ENCODE measurements at regions not wholly inside any gene's neighbourhood (a gene's known extent, or its start where the extent isn't known, plus 50 kb on each side); places are given as distances from the start of the nearest gene placed in this dataset.
"Not testable (repeated sequence)": the region's sequence is repeated elsewhere in the genome, so short reads cannot be mapped to it uniquely, and the experiment has no call there.

- Histone ChIP-seq H3K4me3 (ENCODE audit: low read length) (no peak overlapping the region), H2AFZ (ENCODE audit: low read depth, low read length) (no peak overlapping the region), H3K4me1 (ENCODE audit: insufficient read depth, low read length) (no peaks in the 10 kb centered on the region), H3K36me3 (ENCODE audit: insufficient read depth, low read length) (no peaks in the 10 kb centered on the region), H3K27me3 (ENCODE audit: insufficient read depth, low read length) (no peaks in the 10 kb centered on the region), H3K9me3 (ENCODE audit: low read length) (no peaks in the 10 kb centered on the region)
Observed at GRCh38 chr7:113770146-113770738, 148.6 kb downstream of the PPP1R3A start.

GRCh38 chr7:113768387-113768786 lies 150.4 kb downstream of the PPP1R3A start:
- H3K9me3 ChIP-seq (ENCODE audit: low read length), result no peaks in the 10 kb centered on the region
- no peak overlapping the region for H3K4me3 ChIP-seq (ENCODE audit: low read length)
- no peaks in the 10 kb centered on the region for H3K4me1 ChIP-seq (ENCODE audit: insufficient read depth, low read length)
- no peaks in the 10 kb centered on the region for H3K36me3 ChIP-seq (ENCODE audit: insufficient read depth, low read length)
- H2AFZ ChIP-seq (ENCODE audit: low read depth, low read length), result no peak overlapping the region
- no peaks in the 10 kb centered on the region for H3K27me3 ChIP-seq (ENCODE audit: insufficient read depth, low read length)

GRCh38 chr7:113764401-113765035 lies 154.3 kb downstream of the PPP1R3A start:
- Histone ChIP-seq H3K4me3 (ENCODE audit: low read length) (no peak overlapping the region), H3K9me3 (ENCODE audit: low read length) (no peaks in the 10 kb centered on the region)

GRCh38 chr7:113763226-113763625 lies 155.6 kb downstream of the PPP1R3A start:
- H3K4me3 ChIP-seq (ENCODE audit: low read length), result no peak overlapping the region
- no peaks in the 10 kb centered on the region for H3K36me3 ChIP-seq (ENCODE audit: insufficient read depth, low read length)
- no peak overlapping the region for H2AFZ ChIP-seq (ENCODE audit: low read depth, low read length)

More at GRCh38 chr7:113764401-113765035, 154.3 kb downstream of the PPP1R3A start:
- H2AFZ ChIP-seq (ENCODE audit: low read depth, low read length), result no peak overlapping the region
- H3K36me3 ChIP-seq (ENCODE audit: insufficient read depth, low read length), result no peaks in the 10 kb centered on the region
- H3K27me3 ChIP-seq (ENCODE audit: insufficient read depth, low read length), result no peaks in the 10 kb centered on the region
- H3K4me1 ChIP-seq (ENCODE audit: insufficient read depth, low read length), result no peaks in the 10 kb centered on the region

GRCh38 chr7:113756250-113756649 lies 162.6 kb downstream of the PPP1R3A start:
- H3K9me3 ChIP-seq (ENCODE audit: low read length), result no peaks in the 10 kb centered on the region
- no peaks in the 10 kb centered on the region for H3K4me1 ChIP-seq (ENCODE audit: insufficient read depth, low read length)
- H3K27me3 ChIP-seq (ENCODE audit: insufficient read depth, low read length), result no peaks in the 10 kb centered on the region
- H3K36me3 ChIP-seq (ENCODE audit: insufficient read depth, low read length), result no peaks in the 10 kb centered on the region
- H2AFZ ChIP-seq (ENCODE audit: low read depth, low read length), result no peak overlapping the region
- H3K4me3 ChIP-seq (ENCODE audit: low read length), result no peak overlapping the region

More at GRCh38 chr7:113763226-113763625, 155.6 kb downstream of the PPP1R3A start:
- Histone ChIP-seq H3K4me1 (ENCODE audit: insufficient read depth, low read length) (no peaks in the 10 kb centered on the region), H3K27me3 (ENCODE audit: insufficient read depth, low read length) (no peaks in the 10 kb centered on the region), H3K9me3 (ENCODE audit: low read length) (no peaks in the 10 kb centered on the region)

- H3K36me3 ChIP-seq (ENCODE audit: insufficient read depth, low read length), result no peaks in the 10 kb centered on the region
- no peaks in the 10 kb centered on the region for H3K4me1 ChIP-seq (ENCODE audit: insufficient read depth, low read length)
- no peak overlapping the region for H2AFZ ChIP-seq (ENCODE audit: low read depth, low read length)
- no peak overlapping the region for H3K4me3 ChIP-seq (ENCODE audit: low read length)
- H3K27me3 ChIP-seq (ENCODE audit: insufficient read depth, low read length), result no peaks in the 10 kb centered on the region
- no peaks in the 10 kb centered on the region for H3K9me3 ChIP-seq (ENCODE audit: low read length)
Observed at GRCh38 chr7:113752689-113753088, 166.1 kb downstream of the PPP1R3A start.

GRCh38 chr7:113752289-113752688 lies 166.5 kb downstream of the PPP1R3A start:
- Histone ChIP-seq H3K9me3 (ENCODE audit: low read length) (no peaks in the 10 kb centered on the region), H3K36me3 (ENCODE audit: insufficient read depth, low read length) (no peaks in the 10 kb centered on the region), H3K4me3 (ENCODE audit: low read length) (no peak overlapping the region), H3K27me3 (ENCODE audit: insufficient read depth, low read length) (no peaks in the 10 kb centered on the region), H3K4me1 (ENCODE audit: insufficient read depth, low read length) (no peaks in the 10 kb centered on the region), H2AFZ (ENCODE audit: low read depth, low read length) (no peak overlapping the region)

- Histone ChIP-seq H3K4me3 (ENCODE audit: low read length) (no peak overlapping the region), H3K27me3 (ENCODE audit: insufficient read depth, low read length) (no peaks in the 10 kb centered on the region), H2AFZ (ENCODE audit: low read depth, low read length) (no peak overlapping the region), H3K4me1 (ENCODE audit: insufficient read depth, low read length) (no peaks in the 10 kb centered on the region), H3K36me3 (ENCODE audit: insufficient read depth, low read length) (no peaks in the 10 kb centered on the region), H3K9me3 (ENCODE audit: low read length) (no peaks in the 10 kb centered on the region)
Observed at GRCh38 chr7:113751547-113751946, 167.3 kb downstream of the PPP1R3A start.

GRCh38 chr7:113748385-113748784 lies 170.4 kb downstream of the PPP1R3A start:
- not testable (repeated sequence) for H3K27me3 ChIP-seq (ENCODE audit: insufficient read depth, low read length); H3K4me3 ChIP-seq (ENCODE audit: low read length); H3K9me3 ChIP-seq (ENCODE audit: low read length); H2AFZ ChIP-seq (ENCODE audit: low read depth, low read length); H3K4me1 ChIP-seq (ENCODE audit: insufficient read depth, low read length); H3K36me3 ChIP-seq (ENCODE audit: insufficient read depth, low read length)

GRCh38 chr7:113742946-113743431 lies 175.8 kb downstream of the PPP1R3A start:
- H3K27me3 ChIP-seq (ENCODE audit: insufficient read depth, low read length); H3K36me3 ChIP-seq (ENCODE audit: insufficient read depth, low read length); H3K4me1 ChIP-seq (ENCODE audit: insufficient read depth, low read length); H3K4me3 ChIP-seq (ENCODE audit: low read length); H2AFZ ChIP-seq (ENCODE audit: low read depth, low read length); H3K9me3 ChIP-seq (ENCODE audit: low read length): not testable (repeated sequence)

GRCh38 chr7:113742377-113742776 lies 176.4 kb downstream of the PPP1R3A start:
- H3K9me3 ChIP-seq (ENCODE audit: low read length), result no peaks in the 10 kb centered on the region
- no peak overlapping the region for H2AFZ ChIP-seq (ENCODE audit: low read depth, low read length)
- no peaks in the 10 kb centered on the region for H3K27me3 ChIP-seq (ENCODE audit: insufficient read depth, low read length)
- no peaks in the 10 kb centered on the region for H3K36me3 ChIP-seq (ENCODE audit: insufficient read depth, low read length)
- H3K4me3 ChIP-seq (ENCODE audit: low read length), result no peak overlapping the region
- no peaks in the 10 kb centered on the region for H3K4me1 ChIP-seq (ENCODE audit: insufficient read depth, low read length)

GRCh38 chr7:113731571-113731970 lies 187.2 kb downstream of the PPP1R3A start:
- Histone ChIP-seq H2AFZ (ENCODE audit: low read depth, low read length) (no peak overlapping the region), H3K27me3 (ENCODE audit: insufficient read depth, low read length) (no peaks in the 10 kb centered on the region), H3K9me3 (ENCODE audit: low read length) (no peaks in the 10 kb centered on the region), H3K4me1 (ENCODE audit: insufficient read depth, low read length) (no peaks in the 10 kb centered on the region), H3K36me3 (ENCODE audit: insufficient read depth, low read length) (no peaks in the 10 kb centered on the region), H3K4me3 (ENCODE audit: low read length) (no peak overlapping the region)

GRCh38 chr7:113730309-113730955 lies 188.4 kb downstream of the PPP1R3A start:
- Histone ChIP-seq H2AFZ (ENCODE audit: low read depth, low read length) (no peak overlapping the region), H3K4me1 (ENCODE audit: insufficient read depth, low read length) (no peaks in the 10 kb centered on the region), H3K4me3 (ENCODE audit: low read length) (no peak overlapping the region), H3K27me3 (ENCODE audit: insufficient read depth, low read length) (no peaks in the 10 kb centered on the region), H3K36me3 (ENCODE audit: insufficient read depth, low read length) (no peaks in the 10 kb centered on the region), H3K9me3 (ENCODE audit: low read length) (no peaks in the 10 kb centered on the region)
